Left colon (tissue), 2 donors: ENCODE measurements at regions not wholly inside any gene's neighbourhood (a gene's known extent, or its start where the extent isn't known, plus 50 kb on each side); places are given as distances from the start of the nearest gene placed in this dataset.
"Not testable (repeated sequence)": the region's sequence is repeated elsewhere in the genome, so short reads cannot be mapped to it uniquely, and the experiment has no call there.

ENCODE experiments used
- ATAC-seq: fragments of 200-7000 bp; cut with Tn5 transposase; one replicate; pipeline ENCODE4 v1.9.1; 2020; ENCODE audit warnings: mild to moderate bottlenecking, moderate library complexity
- DNase-seq, 2 donors: peaks; one replicate each; pipeline ENCODE4 v3.0.0-alpha.2; 2020
- intact Hi-C, 2 donors: fragments of 100-400 bp; cut with DNase I in 1 of 2; cut with micrococcal nuclease in 1 of 2; formaldehyde crosslinking; loops; one replicate each; pipeline versions ENCODE4 v1.11.2 to v1.14.0; 2022; cut with DNase I, micrococcal nuclease
- donor health status: DM: no; HTN: no; CAD: no.
- donor health status: DM: yes; HTN: yes; CAD: no.

DNA sequence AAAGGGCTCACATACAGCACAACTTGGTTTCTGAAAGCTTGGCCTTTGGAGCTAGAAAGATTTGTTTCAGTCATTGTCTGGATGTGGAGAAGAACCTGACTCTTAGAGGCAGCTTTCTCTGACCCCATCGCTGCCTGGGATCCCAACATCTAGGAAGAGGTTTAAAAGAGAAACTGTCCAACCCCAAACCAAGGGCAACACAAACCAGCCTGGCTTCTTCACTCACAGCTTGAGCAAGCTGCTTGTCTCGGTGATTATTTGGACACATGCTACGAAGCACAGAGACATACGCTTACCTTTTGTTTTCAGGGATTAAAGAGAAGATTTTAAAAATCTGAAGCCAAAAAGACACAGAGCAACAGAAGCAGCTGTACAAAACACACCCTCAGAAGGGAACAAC lies 109.8 kb downstream of the ETS2 start:
- ATAC-seq, result no peak
- intact Hi-C loops, result no loop called here
- DNase-seq, result no peak

GRCh38 chr21:38914528-38915293 lies 109.0 kb downstream of the ETS2 start:
- intact Hi-C loops, result no loop called here
- DNase-seq, result peak in 1 of 2 donors; percentile 53
- peak; percentile 32 for ATAC-seq

DNA sequence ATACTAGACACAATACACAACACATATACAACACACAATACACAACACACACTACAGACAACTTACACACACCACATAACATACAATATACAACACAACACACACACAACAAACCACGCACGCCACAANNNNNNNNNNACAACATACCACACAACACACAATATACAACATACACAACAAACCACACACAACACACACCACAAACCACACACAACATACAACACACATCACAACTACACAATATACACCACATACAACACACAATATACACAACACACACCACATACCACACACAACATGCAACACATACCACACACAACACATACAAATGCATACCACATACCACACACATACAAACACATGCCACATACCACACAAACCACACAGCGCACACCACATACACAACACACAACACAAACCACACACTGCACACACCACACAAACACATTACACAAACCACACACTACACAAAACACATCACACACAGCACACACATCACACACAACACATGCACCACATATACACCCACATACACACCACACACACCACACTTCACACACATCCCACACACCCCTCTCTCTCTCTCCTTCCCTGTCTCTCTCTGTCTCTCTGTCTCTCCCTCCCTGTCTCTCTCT lies 108.3 kb downstream of the ETS2 start:
- intact Hi-C loops, result no loop called here
- DNase-seq, result no peak

DNA sequence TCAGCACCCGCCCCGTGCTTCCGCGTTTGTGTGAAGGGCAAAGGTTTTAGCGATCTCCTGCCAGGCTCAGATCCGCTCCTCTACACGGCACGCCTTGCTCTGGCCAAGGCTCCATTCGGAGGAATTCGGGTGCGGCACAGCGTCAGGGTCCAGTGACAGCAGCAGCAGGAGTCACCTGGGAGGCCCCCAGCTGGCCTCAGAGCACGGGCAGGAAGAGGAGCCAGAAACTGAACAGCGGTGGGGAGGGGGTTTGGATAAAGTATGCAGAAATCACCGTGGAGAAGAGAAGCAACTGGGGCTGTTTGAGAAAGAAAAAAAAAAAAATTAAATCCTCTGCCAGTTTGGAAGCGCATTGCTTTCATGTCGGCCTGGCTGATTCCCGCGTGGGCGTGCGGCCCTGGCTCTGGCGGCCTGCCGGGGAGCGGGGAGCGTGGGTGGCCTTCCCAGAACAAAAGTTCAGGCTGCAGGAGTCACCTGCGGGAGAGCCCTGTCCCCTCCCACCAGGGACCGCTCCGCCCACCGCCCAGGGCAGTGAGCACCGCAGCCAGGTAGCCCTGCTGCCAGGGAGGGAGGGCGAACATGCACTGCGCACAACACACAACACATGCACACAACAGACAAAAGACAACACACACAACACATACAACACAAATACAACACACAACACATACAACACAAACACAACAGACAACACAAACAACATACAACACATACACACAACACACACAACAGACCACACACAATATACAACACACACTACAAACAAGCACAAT lies 107.6 kb downstream of the ETS2 start:
- peak; percentile 88 to 95 for DNase-seq
- intact Hi-C loops, result no loop called here

More for the DNA sequence above, 108.3 kb downstream of the ETS2 start:
- ATAC-seq, result no peak

DNA sequence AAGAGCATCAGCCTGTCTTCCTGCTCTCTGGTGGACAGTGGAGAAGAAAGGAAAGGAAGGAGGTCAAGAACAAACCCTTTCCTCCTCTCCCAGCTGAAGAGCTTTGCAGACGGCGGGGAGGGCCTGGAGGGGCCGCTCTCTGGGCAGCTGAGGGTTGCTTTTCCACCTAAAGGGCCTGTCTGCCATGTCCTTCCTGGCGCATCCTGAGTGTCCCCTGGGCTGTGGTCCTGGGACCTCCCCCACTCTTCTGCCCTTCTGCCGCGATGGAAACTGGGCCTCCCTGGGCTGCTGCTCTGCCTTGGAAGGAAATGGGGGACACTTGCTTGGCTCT lies 107.0 kb downstream of the ETS2 start:
- ATAC-seq (peak; percentile 0), DNase-seq (no peak)
- intact Hi-C loops, result no loop called here

More for the DNA sequence above, 107.6 kb downstream of the ETS2 start:
- peak; percentile 77 for ATAC-seq

- DNase-seq (no peak), ATAC-seq (no peak)
- intact Hi-C loops, result no loop called here
Observed at GRCh38 chr21:38912102-38912629, 106.4 kb downstream of the ETS2 start.

DNA sequence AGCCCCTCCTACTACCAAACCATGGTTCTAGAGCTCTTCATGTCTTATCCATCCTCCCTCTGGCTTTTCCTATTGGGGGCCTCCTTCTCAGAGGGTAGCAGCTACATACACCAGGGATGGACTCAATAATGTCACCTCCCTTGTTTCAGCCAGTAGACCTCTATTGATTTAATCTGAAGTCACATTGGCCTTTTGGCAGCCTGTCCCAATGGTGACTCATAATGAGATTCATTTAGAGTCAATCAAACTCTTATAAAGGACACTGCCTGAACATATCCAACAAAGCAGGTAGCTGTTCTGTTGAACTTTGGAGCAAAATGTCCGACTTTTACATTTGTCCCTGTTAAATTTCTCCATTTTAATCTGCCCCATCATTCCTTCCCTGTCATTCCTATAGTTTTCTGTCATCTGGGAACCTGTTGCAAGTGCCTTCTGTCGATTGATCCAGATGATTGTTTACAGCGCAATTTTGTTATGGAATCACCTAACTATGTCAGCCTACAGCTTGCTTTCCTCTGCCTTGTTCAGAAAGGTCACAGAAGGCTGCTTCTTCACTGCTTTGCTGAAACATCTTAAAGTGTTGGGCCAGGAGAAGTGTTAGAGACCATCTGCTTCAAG lies 105.9 kb downstream of the ETS2 start:
- ATAC-seq (peak; percentile 22), DNase-seq (peak in 1 of 2 donors; percentile 63)
- intact Hi-C loops, result no loop called here

- intact Hi-C loops, result no loop called here
- DNase-seq, result no peak
- no peak for ATAC-seq
Observed at GRCh38 chr21:38910390-38911067, 104.8 kb downstream of the ETS2 start.

DNA sequence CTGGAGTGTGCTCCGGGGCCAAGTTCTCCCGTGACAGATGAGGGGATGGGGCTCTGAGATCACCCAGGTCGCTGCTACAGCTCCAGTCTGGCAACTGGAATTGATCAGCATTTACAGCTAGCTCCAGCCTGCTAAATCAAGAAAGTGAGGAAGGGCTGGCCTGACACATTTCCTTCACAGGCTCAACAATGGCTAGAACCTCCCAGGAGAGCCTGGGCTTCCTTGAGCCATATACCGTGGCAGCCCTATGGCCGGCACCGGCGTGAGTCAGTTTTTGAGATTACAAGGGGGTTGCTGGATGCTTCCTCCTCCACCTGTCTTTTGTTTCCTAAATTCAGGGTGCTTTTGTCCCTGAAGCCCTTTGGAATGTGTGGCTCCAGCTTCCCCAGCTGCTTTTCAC lies 104.2 kb downstream of the ETS2 start:
- ATAC-seq (no peak), DNase-seq (no peak)
- intact Hi-C loops, result no loop called here

DNA sequence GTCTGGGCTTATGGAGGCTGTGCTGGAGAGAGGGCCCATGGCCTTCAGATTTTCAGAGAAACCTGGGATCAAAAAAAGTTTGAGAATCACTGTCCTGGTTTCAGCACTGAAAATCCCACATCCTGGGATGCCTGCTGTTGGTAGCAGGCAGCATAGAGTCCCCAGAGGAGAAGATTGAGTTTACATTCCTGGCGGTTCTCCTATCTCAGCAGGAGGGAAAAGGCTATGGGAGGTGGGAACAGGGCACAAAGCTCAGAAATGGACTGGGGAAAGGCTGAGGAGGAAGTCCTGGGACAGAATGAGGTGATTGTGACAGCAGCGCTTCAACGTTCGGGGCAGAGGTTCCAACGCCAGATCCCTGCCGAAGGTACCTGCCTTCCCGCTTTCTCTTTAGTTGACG lies 103.4 kb downstream of the ETS2 start:
- intact Hi-C loops, result no loop called here
- DNase-seq, result no peak
- no peak for ATAC-seq

GRCh38 chr21:38908537-38908936 lies 102.8 kb downstream of the ETS2 start:
- intact Hi-C loops, result no loop called here
- no peak for DNase-seq
- no peak for ATAC-seq

GRCh38 chr21:38905752-38906151 lies 100.0 kb downstream of the ETS2 start:
- intact Hi-C loops, result no loop called here
- DNase-seq (no peak), ATAC-seq (no peak)

DNA sequence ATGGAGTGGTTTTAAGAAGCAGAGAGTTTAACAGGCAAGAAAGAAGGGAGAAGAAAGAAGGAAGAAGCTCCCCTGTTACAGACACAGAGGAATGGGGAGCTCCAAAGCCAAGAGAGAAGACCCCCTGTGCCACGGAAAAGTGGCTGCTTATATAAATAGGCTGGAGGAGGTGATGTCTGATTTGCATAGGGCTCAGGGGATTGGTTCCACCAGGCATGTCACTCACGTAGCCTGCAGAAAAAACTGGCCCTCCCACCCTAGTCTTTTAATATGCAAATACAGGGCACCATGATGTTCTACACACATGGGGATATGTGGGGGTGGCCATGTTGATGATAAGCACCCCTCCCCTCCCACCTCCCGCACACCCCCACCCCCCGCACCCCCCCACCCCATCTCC lies 99.6 kb downstream of the ETS2 start:
- DNase-seq, result no peak
- no peak for ATAC-seq

DNA sequence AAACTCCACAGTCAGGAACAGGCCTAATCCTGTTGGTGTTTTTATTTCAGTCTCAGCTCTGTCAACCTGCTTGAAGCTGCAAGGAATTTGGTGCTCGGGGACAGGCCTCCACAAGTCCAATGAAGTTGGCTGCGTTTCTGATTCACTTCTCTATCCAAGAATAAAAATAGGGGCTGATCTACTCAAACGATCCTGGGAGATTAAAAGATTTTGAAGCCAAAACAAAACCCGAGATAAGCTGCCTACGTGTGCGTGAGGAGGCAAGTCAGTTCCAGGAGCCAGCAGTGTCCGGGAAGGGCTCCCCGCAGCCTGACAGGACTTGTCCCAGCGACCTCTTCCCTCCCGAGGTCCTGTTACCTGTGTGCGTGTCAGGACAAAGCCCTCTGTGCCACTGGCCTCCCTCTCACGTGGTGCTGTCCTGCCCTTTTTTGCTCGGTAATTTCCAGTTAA lies 98.0 kb downstream of the ETS2 start:
- ATAC-seq, result no peak
- DNase-seq, result no peak
- intact Hi-C loops, result no loop called here

More for the DNA sequence above, 99.6 kb downstream of the ETS2 start:
- intact Hi-C loops, result no loop called here

DNA sequence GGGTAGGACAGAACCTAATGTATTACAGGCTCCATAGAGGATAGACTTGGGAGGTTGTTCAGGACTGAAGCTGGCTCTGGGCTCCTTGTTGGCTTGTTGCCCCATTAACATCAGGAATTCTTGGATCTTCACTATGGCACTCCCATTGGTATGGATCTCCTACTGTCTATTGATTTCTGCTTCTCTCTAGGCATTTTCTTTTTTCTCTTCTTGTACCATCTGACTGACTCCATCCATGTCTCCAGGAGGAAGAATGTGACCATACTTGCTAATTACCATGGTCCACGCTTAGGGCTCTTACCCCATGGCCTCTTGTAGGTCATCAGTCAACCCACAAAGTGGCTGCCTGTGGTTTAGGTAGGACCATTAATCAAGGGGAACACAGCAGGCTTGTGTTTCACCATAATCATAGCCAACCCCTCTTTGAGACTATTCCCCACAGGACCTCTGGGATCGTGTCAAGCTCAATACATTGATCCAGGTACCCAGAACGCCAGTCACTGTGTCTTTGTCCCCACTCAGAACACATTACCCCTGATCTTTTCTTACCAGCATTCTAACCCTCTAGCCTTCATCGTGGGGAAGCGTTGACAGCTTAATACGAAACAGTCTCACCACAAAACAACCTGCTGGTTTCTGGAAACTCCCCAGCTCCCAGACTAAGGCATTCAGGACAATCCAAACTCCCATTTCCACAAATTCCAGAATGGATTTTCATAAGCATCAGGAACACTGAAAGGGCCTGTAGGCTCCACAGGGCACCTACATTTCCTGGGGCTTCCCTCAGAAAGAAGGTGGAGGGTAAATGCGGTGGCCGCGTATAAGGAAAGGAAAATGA lies 97.1 kb downstream of the ETS2 start:
- DNase-seq, result no peak
- ATAC-seq, result no peak
- intact Hi-C loops, result no loop called here

- intact Hi-C loops, result no loop called here
- ATAC-seq, result no peak
Observed at GRCh38 chr21:38900499-38900898, 94.8 kb downstream of the ETS2 start.

GRCh38 chr21:38899985-38900384 lies 94.3 kb downstream of the ETS2 start:
- DNase-seq, intact Hi-C loops, ATAC-seq: not testable (repeated sequence)

More at GRCh38 chr21:38900499-38900898, 94.8 kb downstream of the ETS2 start:
- no peak for DNase-seq
